Panc1 (cell line): ENCODE measurements at regions not wholly inside any gene's neighbourhood (a gene's known extent, or its start where the extent isn't known, plus 50 kb on each side); places are given as distances from the start of the nearest gene placed in this dataset.
A peak's percentile ranks its signal among the peaks of the same experiment; 100 is the strongest.

ENCODE experiments used
- ATAC-seq: fragments of 200-7000 bp; cut with Tn5 transposase; 2 replicates; pipeline ENCODE4 v1.9.1; 2020; ENCODE audit warnings: mild to moderate bottlenecking, moderate library complexity
- BruUV-seq: library from RNA; stranded (reverse); fragments of 400-500 nt; replicated peaks from 2 replicates; lab custom pipeline; 2021; lab: Mats Ljungman, UMichigan
- CTCF ChIA-PET: fragments of 300-600 bp; sonication (Branson Sonifier 250); formaldehyde crosslinking; loops from one replicate; lab custom pipeline; 2022; ENCODE audit warnings: antibody characterized with exemption; lab: Charles Lee
- POLR2A ChIA-PET: fragments of 300-600 bp; sonication (Branson Sonifier 250); formaldehyde crosslinking; loops from one replicate; lab custom pipeline; 2022; ENCODE audit warnings: antibody characterized with exemption; lab: Charles Lee
- DNase-seq: peaks from one replicate; pipeline ENCODE4 v3.0.0-alpha.2; 2010; ENCODE audit warnings: low read depth, low spot score
- H3K27ac ChIP-seq: 2 replicates; pipeline ENCODE4 v1.5.1; 2011; ENCODE audit warnings: mild to moderate bottlenecking, low read length, inconsistent platforms
- H3K27me3 ChIP-seq: fragments of 200-500 bp; sonication (Bioruptor generic); 2 replicates; pipeline ENCODE4 v1.6.0; 2014; ENCODE audit warnings: low read length, inconsistent platforms; ENCODE audit not compliant: control insufficient read depth, insufficient read depth
- H3K36me3 ChIP-seq: fragments of 200-500 bp; sonication (Bioruptor generic); 2 replicates; pipeline ENCODE4 v1.5.1; 2014; ENCODE audit warnings: inconsistent platforms, mild to moderate bottlenecking, low read length, moderate library complexity; ENCODE audit not compliant: control insufficient read depth, insufficient read depth
- H3K4me1 ChIP-seq: 2 replicates; pipeline ENCODE4 v1.5.1; 2011; ENCODE audit warnings: inconsistent platforms, mild to moderate bottlenecking, low read length, moderate library complexity; ENCODE audit not compliant: control insufficient read depth, insufficient read depth
- H3K4me3 ChIP-seq, 2 experiments: 2 replicates each; pipeline ENCODE4 v1.5.1; 2011 to 2012; ENCODE audit warnings: low read depth in 2 of 2, low read length in 2 of 2, mild to moderate bottlenecking in 2 of 2, inconsistent platforms in 1 of 2, moderate library complexity in 1 of 2
- H3K9me3 ChIP-seq: fragments of 200-500 bp; sonication (Bioruptor generic); 2 replicates; pipeline ENCODE4 v1.5.1; 2014; ENCODE audit warnings: low read depth, mild to moderate bottlenecking, inconsistent platforms, low read length, moderate library complexity; ENCODE audit not compliant: control insufficient read depth, insufficient read depth
- POLR2AphosphoS5 ChIP-seq: IDR thresholded peaks from 2 replicates; pipeline ENCODE4 v1.6.1; 2012; ENCODE audit warnings: mild to moderate bottlenecking, low read depth, low read length, moderate library complexity
- TCF7L2 ChIP-seq: IDR thresholded peaks from 2 replicates; pipeline ENCODE4 v1.6.1; 2011; ENCODE audit warnings: mild to moderate bottlenecking, low read depth, low read length, inconsistent platforms
- in situ Hi-C: cut with HindIII; loops from 2 replicates; pipeline ENCODE4 v1.10.0; 2016; ENCODE audit warnings: low sequenced_read_pairs, low pct_unique_long_range_greater_than_20kb
- intact Hi-C: fragments of 100-400 bp; cut with micrococcal nuclease; formaldehyde crosslinking; loops from one replicate; pipeline ENCODE4 v1.10.0; 2022; ENCODE audit not compliant: unreplicated experiment
- TF ChIP-seq, protein P1 (sequence below): fragments of 450-650 bp; IDR thresholded peaks from 2 replicates; pipeline ENCODE4 v1.5.1; 2017; ENCODE audit warnings: mild to moderate bottlenecking
- TF ChIP-seq, protein P2 (sequence below), 2 experiments: IDR thresholded peaks; 2 replicates each; pipeline ENCODE4 v1.6.1; 2011 to 2012; ENCODE audit warnings: low read depth in 2 of 2, control low read depth in 1 of 2, low read length in 1 of 2, mild to moderate bottlenecking in 1 of 2, moderate library complexity in 1 of 2; ENCODE audit not compliant: insufficient read depth in 1 of 2

- no peak for DNase-seq
- BruUV-seq, result no TSS peak
- no peak for TF ChIP-seq TCF7L2
- TF ChIP-seq POLR2AphosphoS5, result no peak
- TF ChIP-seq, protein P1, sequence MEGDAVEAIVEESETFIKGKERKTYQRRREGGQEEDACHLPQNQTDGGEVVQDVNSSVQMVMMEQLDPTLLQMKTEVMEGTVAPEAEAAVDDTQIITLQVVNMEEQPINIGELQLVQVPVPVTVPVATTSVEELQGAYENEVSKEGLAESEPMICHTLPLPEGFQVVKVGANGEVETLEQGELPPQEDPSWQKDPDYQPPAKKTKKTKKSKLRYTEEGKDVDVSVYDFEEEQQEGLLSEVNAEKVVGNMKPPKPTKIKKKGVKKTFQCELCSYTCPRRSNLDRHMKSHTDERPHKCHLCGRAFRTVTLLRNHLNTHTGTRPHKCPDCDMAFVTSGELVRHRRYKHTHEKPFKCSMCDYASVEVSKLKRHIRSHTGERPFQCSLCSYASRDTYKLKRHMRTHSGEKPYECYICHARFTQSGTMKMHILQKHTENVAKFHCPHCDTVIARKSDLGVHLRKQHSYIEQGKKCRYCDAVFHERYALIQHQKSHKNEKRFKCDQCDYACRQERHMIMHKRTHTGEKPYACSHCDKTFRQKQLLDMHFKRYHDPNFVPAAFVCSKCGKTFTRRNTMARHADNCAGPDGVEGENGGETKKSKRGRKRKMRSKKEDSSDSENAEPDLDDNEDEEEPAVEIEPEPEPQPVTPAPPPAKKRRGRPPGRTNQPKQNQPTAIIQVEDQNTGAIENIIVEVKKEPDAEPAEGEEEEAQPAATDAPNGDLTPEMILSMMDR, result no peak
- TF ChIP-seq, protein P2, sequence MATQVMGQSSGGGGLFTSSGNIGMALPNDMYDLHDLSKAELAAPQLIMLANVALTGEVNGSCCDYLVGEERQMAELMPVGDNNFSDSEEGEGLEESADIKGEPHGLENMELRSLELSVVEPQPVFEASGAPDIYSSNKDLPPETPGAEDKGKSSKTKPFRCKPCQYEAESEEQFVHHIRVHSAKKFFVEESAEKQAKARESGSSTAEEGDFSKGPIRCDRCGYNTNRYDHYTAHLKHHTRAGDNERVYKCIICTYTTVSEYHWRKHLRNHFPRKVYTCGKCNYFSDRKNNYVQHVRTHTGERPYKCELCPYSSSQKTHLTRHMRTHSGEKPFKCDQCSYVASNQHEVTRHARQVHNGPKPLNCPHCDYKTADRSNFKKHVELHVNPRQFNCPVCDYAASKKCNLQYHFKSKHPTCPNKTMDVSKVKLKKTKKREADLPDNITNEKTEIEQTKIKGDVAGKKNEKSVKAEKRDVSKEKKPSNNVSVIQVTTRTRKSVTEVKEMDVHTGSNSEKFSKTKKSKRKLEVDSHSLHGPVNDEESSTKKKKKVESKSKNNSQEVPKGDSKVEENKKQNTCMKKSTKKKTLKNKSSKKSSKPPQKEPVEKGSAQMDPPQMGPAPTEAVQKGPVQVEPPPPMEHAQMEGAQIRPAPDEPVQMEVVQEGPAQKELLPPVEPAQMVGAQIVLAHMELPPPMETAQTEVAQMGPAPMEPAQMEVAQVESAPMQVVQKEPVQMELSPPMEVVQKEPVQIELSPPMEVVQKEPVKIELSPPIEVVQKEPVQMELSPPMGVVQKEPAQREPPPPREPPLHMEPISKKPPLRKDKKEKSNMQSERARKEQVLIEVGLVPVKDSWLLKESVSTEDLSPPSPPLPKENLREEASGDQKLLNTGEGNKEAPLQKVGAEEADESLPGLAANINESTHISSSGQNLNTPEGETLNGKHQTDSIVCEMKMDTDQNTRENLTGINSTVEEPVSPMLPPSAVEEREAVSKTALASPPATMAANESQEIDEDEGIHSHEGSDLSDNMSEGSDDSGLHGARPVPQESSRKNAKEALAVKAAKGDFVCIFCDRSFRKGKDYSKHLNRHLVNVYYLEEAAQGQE (IDR thresholded peaks at IDR 0.05; ENCODE audit: insufficient read depth in 1 of 2, low read depth in 2 of 2, low read length in 1 of 2), result no peak
- H3K36me3 ChIP-seq, result no peaks in the 10 kb centered on the region
- H3K4me1 ChIP-seq, result no peaks in the 10 kb centered on the region
- no peak overlapping the region for H3K27ac ChIP-seq
- H3K4me3 ChIP-seq, result no peak overlapping the region
- in situ Hi-C loops, result no loop called here
- H3K9me3 ChIP-seq, result no peaks in the 10 kb centered on the region
- CTCF ChIA-PET, result no interaction called here
- ATAC-seq, result no peak
- POLR2A ChIA-PET, result no interaction called here
- intact Hi-C loops, result loop anchor here (5.0 kb wide), 1 partner anchor 829 kb away; no protein-coding TSS in a partner anchor
- no peaks in the 10 kb centered on the region for H3K27me3 ChIP-seq
These were observed 353.5 kb downstream of the TOX3 start for GRCh38 chr16:52193441-52193840.

DNA sequence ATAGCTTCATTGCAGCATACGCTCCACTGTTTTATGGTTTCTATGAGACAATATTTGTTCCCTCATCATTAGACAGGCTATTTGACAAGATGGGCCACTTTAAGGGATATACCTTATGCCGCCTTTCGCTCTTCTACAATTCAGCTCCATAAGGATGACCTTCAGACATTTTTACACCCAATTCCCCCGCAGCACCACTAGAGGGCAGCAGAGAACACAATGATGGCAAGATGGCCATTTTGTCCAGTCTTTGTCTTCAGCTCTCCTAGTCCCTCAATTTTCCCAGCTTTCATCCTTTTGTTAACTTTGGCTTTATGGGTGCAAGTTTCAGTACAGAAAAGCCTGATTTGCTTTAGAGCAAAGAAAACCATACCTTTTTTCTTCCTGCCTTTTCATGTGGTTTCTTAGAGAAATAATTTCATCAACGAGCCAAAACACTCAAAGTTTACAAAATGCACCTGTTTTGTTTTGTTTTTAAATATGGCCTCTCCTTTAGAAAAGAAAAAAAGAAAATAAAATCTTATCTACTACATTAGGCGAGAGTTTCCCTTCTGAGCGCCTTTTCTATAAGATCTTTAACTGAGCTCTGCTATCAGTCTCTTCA, 355.3 kb downstream of the TOX3 start:
- intact Hi-C loops, result loop anchor here (1.0 to 5.0 kb wide), 2 partner anchors 721 to 831 kb away; no protein-coding TSS in a partner anchor
- peak; percentile 43 for DNase-seq
- Histone ChIP-seq H3K36me3 (no peaks in the 10 kb centered on the region), H3K27me3 (no peaks in the 10 kb centered on the region), H3K4me1 (no peaks in the 10 kb centered on the region), H3K27ac (no peak overlapping the region), H3K4me3 (no peak overlapping the region), H3K9me3 (no peaks in the 10 kb centered on the region)
- BruUV-seq, result no TSS peak
- ChIA-PET POLR2A (no interaction called here), CTCF (interaction anchor here (0.6 to 1.0 kb wide), 4 partner anchors 12 to 831 kb away, joined by 3 to 6 read pairs (median 4); no protein-coding TSS in a partner anchor)
- ATAC-seq, result no peak
- in situ Hi-C loops, result no loop called here
- TF ChIP-seq POLR2AphosphoS5, result no peak
- TF ChIP-seq, protein P1, result peak; percentile 84
